ENCODE measurements at regions not wholly inside any gene's neighbourhood (a gene's known extent, or its start where the extent isn't known, plus 50 kb on each side); places are given as distances from the start of the nearest gene placed in this dataset.

GRCh38 chr11:103829596-103829995 lies 206.8 kb upstream of the DDI1 start:
- Histone ChIP-seq H3K4me1 (no peaks in the 10 kb centered on the region), H3K9me3 (no peaks in the 10 kb centered on the region), H3K4me3 (no peak overlapping the region), H3K36me3 (no peaks in the 10 kb centered on the region), H3K27me3 (ENCODE audit: low read depth) (no peaks in the 10 kb centered on the region), H3K27ac (no peak overlapping the region)
- no peak for TF ChIP-seq CTCF (IDR thresholded peaks at IDR 0.05)
- intact Hi-C loops (cut with DNase I) = no loop called here
- DNase-seq (no peak), ATAC-seq (no peak)

GRCh38 chr11:103830205-103830604 lies 206.2 kb upstream of the DDI1 start:
- no peak for ATAC-seq
- H3K4me3 ChIP-seq = no peak overlapping the region
- intact Hi-C loops (cut with DNase I) = no loop called here
- H3K9me3 ChIP-seq = no peaks in the 10 kb centered on the region
- H3K27me3 ChIP-seq (ENCODE audit: low read depth) = no peaks in the 10 kb centered on the region
- no peak for DNase-seq
- no peaks in the 10 kb centered on the region for H3K36me3 ChIP-seq
- H3K27ac ChIP-seq = no peak overlapping the region
- no peak for TF ChIP-seq CTCF (IDR thresholded peaks at IDR 0.05)
- no peaks in the 10 kb centered on the region for H3K4me1 ChIP-seq

DNA sequence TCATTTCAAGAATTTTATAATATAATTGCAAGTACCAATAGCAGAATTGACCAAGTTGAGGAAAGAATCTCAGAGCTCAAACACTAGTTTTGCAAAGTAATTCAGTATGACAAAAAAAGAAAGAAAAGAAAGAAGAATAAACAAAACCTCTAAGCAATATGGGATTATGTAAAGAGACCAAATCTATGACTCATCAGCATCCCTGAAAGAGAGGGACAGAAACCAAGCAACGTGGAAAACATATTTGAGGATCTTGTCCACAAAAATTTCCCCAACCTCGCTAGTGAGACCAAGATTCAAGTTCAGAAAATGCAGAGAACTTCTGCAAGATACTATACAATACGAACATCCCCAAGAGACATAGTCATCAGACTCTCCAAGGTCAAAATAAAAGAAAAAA lies 203.7 kb upstream of the DDI1 start:
- Histone ChIP-seq H3K4me1 (no peaks in the 10 kb centered on the region), H3K27me3 (ENCODE audit: low read depth) (no peaks in the 10 kb centered on the region), H3K4me3 (no peak overlapping the region), H3K27ac (no peak overlapping the region), H3K9me3 (no peaks in the 10 kb centered on the region), H3K36me3 (no peaks in the 10 kb centered on the region)
- ATAC-seq = no peak
- DNase-seq = no peak
- no peak for TF ChIP-seq CTCF (IDR thresholded peaks at IDR 0.05)
- intact Hi-C loops (cut with DNase I) = no loop called here

- TF ChIP-seq CTCF (IDR thresholded peaks at IDR 0.05) = no peak
- ATAC-seq = no peak
- H3K36me3 ChIP-seq = no peaks in the 10 kb centered on the region
- H3K9me3 ChIP-seq = no peaks in the 10 kb centered on the region
- intact Hi-C loops (cut with DNase I) = no loop called here
- H3K4me1 ChIP-seq = no peaks in the 10 kb centered on the region
- no peak overlapping the region for H3K27ac ChIP-seq
- no peak for DNase-seq
- H3K4me3 ChIP-seq = no peak overlapping the region
- H3K27me3 ChIP-seq (ENCODE audit: low read depth) = no peaks in the 10 kb centered on the region
Observed at GRCh38 chr11:103842191-103842590, 194.2 kb upstream of the DDI1 start.

DNA sequence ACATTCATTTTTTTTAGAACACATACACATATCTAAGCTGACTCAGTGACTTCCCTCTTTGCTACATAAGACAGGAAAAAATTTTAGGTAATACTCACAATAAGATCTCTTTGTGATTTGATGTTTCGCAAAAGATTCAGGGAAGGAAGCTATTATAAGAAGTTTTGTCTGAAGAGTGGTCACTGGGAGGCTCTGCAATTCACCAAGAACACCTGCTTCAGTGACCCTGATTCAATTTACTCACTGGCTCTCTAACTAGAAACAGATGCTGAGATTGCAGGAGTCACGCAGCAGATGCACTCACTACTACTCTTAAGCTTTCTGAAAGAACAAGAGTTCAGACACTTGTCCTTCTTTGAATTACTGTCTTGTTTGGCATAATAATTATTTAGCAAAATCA lies 193.6 kb upstream of the DDI1 start:
- TF ChIP-seq CTCF (IDR thresholded peaks at IDR 0.05) = no peak
- H3K4me1 ChIP-seq = no peaks in the 10 kb centered on the region
- intact Hi-C loops (cut with DNase I) = no loop called here
- H3K9me3 ChIP-seq = no peaks in the 10 kb centered on the region
- DNase-seq = no peak
- H3K27ac ChIP-seq = no peak overlapping the region
- no peak overlapping the region for H3K4me3 ChIP-seq
- no peak for ATAC-seq
- H3K27me3 ChIP-seq (ENCODE audit: low read depth) = no peaks in the 10 kb centered on the region
- no peaks in the 10 kb centered on the region for H3K36me3 ChIP-seq
